Fibroblast of lung (primary cell): ENCODE measurements at regions not wholly inside any gene's neighbourhood (a gene's known extent, or its start where the extent isn't known, plus 50 kb on each side); places are given as distances from the start of the nearest gene placed in this dataset.

ENCODE experiments used
- CTCF ChIP-seq, 2 donors: IDR thresholded peaks in 1 of 2; conservative IDR thresholded peaks in 1 of 2; 1 replicate in 1 of 2; 2 replicates in 1 of 2; pipeline ENCODE4 v1.5.1; 2011 to 2012; ENCODE audit warnings: low read length in 2 of 2, control low read depth in 1 of 2, inconsistent platforms in 1 of 2, low read depth in 1 of 2, mild to moderate bottlenecking in 1 of 2
- EZH2 ChIP-seq: IDR thresholded peaks from 2 replicates; pipeline ENCODE4 v1.5.1; 2012; ENCODE audit warnings: low read length, control low read depth, mild to moderate bottlenecking; ENCODE audit errors: missing control alignments

GRCh38 chr3:104870276-104870675 is 496.4 kb upstream of the ALCAM start:
- TF ChIP-seq CTCF (conservative IDR thresholded peaks at IDR 0.05 in 1 of 2, IDR thresholded peaks at IDR 0.05 in 1 of 2; ENCODE audit: low read depth in 1 of 2, low read length in 2 of 2) = no peak
- TF ChIP-seq EZH2 = no peak
